ENCODE measurements at regions not wholly inside any gene's neighbourhood (a gene's known extent, or its start where the extent isn't known, plus 50 kb on each side); places are given as distances from the start of the nearest gene placed in this dataset.

DNA sequence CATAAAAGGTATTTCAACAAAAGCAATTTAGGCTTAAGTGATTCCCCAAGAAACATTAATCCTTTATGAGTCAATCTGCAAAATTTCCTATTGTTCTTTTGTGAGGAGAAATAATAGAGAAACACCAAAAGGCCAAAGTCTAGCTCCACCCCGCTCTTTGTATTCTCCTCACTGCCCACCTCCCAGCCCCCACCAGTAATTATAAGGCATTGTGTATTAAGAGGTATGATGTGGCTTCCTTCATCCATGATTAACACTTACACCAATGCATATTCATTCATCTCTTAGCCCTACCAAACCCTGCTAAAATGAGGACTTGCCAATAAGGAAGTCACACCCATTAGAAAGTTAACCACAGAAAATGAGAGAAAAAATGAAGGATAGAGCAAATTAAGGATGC, 105.3 kb upstream of the SPATA31D4 start:
- no peak for TF ChIP-seq NFYA (IDR thresholded peaks at IDR 0.05; ENCODE audit: borderline replicate concordance, low read depth, low read length)
- TF ChIP-seq, protein P1, sequence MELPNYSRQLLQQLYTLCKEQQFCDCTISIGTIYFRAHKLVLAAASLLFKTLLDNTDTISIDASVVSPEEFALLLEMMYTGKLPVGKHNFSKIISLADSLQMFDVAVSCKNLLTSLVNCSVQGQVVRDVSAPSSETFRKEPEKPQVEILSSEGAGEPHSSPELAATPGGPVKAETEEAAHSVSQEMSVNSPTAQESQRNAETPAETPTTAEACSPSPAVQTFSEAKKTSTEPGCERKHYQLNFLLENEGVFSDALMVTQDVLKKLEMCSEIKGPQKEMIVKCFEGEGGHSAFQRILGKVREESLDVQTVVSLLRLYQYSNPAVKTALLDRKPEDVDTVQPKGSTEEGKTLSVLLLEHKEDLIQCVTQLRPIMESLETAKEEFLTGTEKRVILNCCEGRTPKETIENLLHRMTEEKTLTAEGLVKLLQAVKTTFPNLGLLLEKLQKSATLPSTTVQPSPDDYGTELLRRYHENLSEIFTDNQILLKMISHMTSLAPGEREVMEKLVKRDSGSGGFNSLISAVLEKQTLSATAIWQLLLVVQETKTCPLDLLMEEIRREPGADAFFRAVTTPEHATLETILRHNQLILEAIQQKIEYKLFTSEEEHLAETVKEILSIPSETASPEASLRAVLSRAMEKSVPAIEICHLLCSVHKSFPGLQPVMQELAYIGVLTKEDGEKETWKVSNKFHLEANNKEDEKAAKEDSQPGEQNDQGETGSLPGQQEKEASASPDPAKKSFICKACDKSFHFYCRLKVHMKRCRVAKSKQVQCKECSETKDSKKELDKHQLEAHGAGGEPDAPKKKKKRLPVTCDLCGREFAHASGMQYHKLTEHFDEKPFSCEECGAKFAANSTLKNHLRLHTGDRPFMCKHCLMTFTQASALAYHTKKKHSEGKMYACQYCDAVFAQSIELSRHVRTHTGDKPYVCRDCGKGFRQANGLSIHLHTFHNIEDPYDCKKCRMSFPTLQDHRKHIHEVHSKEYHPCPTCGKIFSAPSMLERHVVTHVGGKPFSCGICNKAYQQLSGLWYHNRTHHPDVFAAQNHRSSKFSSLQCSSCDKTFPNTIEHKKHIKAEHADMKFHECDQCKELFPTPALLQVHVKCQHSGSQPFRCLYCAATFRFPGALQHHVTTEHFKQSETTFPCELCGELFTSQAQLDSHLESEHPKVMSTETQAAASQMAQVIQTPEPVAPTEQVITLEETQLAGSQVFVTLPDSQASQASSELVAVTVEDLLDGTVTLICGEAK (IDR thresholded peaks at IDR 0.05; ENCODE audit: borderline replicate concordance), result no peak
